OCI-LY3 (cell line): ENCODE measurements at regions not wholly inside any gene's neighbourhood (a gene's known extent, or its start where the extent isn't known, plus 50 kb on each side); places are given as distances from the start of the nearest gene placed in this dataset.

ENCODE experiments used
- EZH2phosphoT487 ChIP-seq: fragments of 200-600 bp; shearing (Covaris generic); IDR thresholded peaks from 2 replicates; pipeline ENCODE4 v1.6.1; 2018; ENCODE audit warnings: antibody characterized with exemption, mixed run types, low read depth
- TF ChIP-seq, protein P1 (sequence below): fragments of 200-600, 300-600 bp; sonication (generic); IDR thresholded peaks from 2 replicates; pipeline ENCODE4 v1.5.1; 2014; ENCODE audit warnings: antibody characterized with exemption, low read length, low read depth

GRCh38 chr4:44038811-44039210 lies 409.8 kb downstream of the KCTD8 start:
- TF ChIP-seq, protein P1, sequence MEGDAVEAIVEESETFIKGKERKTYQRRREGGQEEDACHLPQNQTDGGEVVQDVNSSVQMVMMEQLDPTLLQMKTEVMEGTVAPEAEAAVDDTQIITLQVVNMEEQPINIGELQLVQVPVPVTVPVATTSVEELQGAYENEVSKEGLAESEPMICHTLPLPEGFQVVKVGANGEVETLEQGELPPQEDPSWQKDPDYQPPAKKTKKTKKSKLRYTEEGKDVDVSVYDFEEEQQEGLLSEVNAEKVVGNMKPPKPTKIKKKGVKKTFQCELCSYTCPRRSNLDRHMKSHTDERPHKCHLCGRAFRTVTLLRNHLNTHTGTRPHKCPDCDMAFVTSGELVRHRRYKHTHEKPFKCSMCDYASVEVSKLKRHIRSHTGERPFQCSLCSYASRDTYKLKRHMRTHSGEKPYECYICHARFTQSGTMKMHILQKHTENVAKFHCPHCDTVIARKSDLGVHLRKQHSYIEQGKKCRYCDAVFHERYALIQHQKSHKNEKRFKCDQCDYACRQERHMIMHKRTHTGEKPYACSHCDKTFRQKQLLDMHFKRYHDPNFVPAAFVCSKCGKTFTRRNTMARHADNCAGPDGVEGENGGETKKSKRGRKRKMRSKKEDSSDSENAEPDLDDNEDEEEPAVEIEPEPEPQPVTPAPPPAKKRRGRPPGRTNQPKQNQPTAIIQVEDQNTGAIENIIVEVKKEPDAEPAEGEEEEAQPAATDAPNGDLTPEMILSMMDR = no peak
- no peak for TF ChIP-seq EZH2phosphoT487
